HCT116 (cell line): ENCODE measurements at regions not wholly inside any gene's neighbourhood (a gene's known extent, or its start where the extent isn't known, plus 50 kb on each side); places are given as distances from the start of the nearest gene placed in this dataset.

ENCODE experiments used
- CTCF ChIP-seq, 3 experiments: fragments of 200-600 bp in 1 of 3; sonication (generic) in 1 of 3; IDR thresholded peaks in 2 of 3; conservative IDR thresholded peaks in 1 of 3; 2 replicates each; pipeline ENCODE4 v1.5.1; 2012 to 2017; ENCODE audit warnings: low read depth in 2 of 3, low read length in 2 of 3, antibody characterized with exemption in 1 of 3, borderline replicate concordance in 1 of 3, control low read depth in 1 of 3, mild to moderate bottlenecking in 1 of 3, mixed read lengths in 1 of 3, mixed run types in 1 of 3, moderate library complexity in 1 of 3; ENCODE audit not compliant: insufficient read depth in 1 of 3
- ELF1 ChIP-seq: IDR thresholded peaks from 2 replicates; pipeline ENCODE4 v1.6.1; 2012; ENCODE audit warnings: low read depth, borderline replicate concordance
- EZH2 ChIP-seq: fragments of 200-600 bp; sonication (generic); IDR thresholded peaks from 2 replicates; pipeline ENCODE4 v1.6.1; 2017; ENCODE audit warnings: antibody characterized with exemption, mixed run types
- EZH2phosphoT487 ChIP-seq: fragments of 200-600 bp; IDR thresholded peaks from 2 replicates; pipeline ENCODE4 v1.6.1; 2018; ENCODE audit warnings: antibody characterized with exemption, borderline replicate concordance
- POLR2A ChIP-seq: IDR thresholded peaks from 2 replicates; pipeline ENCODE4 v1.7.0; 2011; ENCODE audit warnings: borderline replicate concordance; ENCODE audit not compliant: insufficient read depth, insufficient read length; ENCODE audit errors: extremely low read depth
- RAD21 ChIP-seq: IDR thresholded peaks from 2 replicates; pipeline ENCODE4 v1.6.1; 2012; ENCODE audit warnings: low read depth, mild to moderate bottlenecking
- REST ChIP-seq: IDR thresholded peaks from 2 replicates; pipeline ENCODE4 v1.6.1; 2012; ENCODE audit warnings: low read depth
- TCF7L2 ChIP-seq: IDR thresholded peaks from 2 replicates; pipeline ENCODE4 v1.7.0; 2011; ENCODE audit warnings: borderline replicate concordance, inconsistent platforms; ENCODE audit not compliant: insufficient read depth, insufficient read length; ENCODE audit errors: extremely low read depth
- YY1 ChIP-seq: IDR thresholded peaks from 2 replicates; pipeline ENCODE4 v1.6.1; 2011; ENCODE audit warnings: low read length, low read depth, moderate library complexity, mild to moderate bottlenecking; ENCODE audit not compliant: insufficient replicate concordance; ENCODE audit errors: extremely low read depth
- ZNF274 ChIP-seq: fragments of 200-500 bp; sonication (Bioruptor generic); IDR thresholded peaks from 2 replicates; pipeline ENCODE4 v1.6.1; 2014; ENCODE audit warnings: mild to moderate bottlenecking, low read depth, low read length, inconsistent platforms

- TF ChIP-seq POLR2A: no peak
- TF ChIP-seq CTCF (IDR thresholded peaks at IDR 0.05 in 2 of 3, conservative IDR thresholded peaks at IDR 0.05 in 1 of 3; ENCODE audit: borderline replicate concordance in 1 of 3, insufficient read depth in 1 of 3, low read depth in 2 of 3, low read length in 2 of 3): no peak
- TF ChIP-seq YY1: no peak
- TF ChIP-seq RAD21: no peak
- no peak for TF ChIP-seq REST
- no peak for TF ChIP-seq ELF1
- no peak for TF ChIP-seq TCF7L2
- no peak for TF ChIP-seq EZH2
- no peak for TF ChIP-seq EZH2phosphoT487
- TF ChIP-seq ZNF274: no peak
Observed at GRCh38 chr17:77579682-77580081, 378.8 kb upstream of the TNRC6C start.
